Muscle of leg (tissue), 3 donors: ENCODE measurements at regions not wholly inside any gene's neighbourhood (a gene's known extent, or its start where the extent isn't known, plus 50 kb on each side); places are given as distances from the start of the nearest gene placed in this dataset.

Experiments
- DNase-seq: peaks from one replicate; pipeline ENCODE4 v3.0.0; 2013
- H3K27ac ChIP-seq: one replicate; pipeline ENCODE4 v1.5.1; 2013; ENCODE audit warnings: mild to moderate bottlenecking, low read length, control low read depth
- H3K27me3 ChIP-seq: one replicate; pipeline ENCODE4 v1.6.1; 2013; ENCODE audit warnings: low read length; ENCODE audit not compliant: control insufficient read depth, insufficient read depth
- H3K36me3 ChIP-seq: one replicate; pipeline ENCODE4 v1.6.1; 2013; ENCODE audit warnings: low read length; ENCODE audit not compliant: control insufficient read depth, insufficient read depth
- H3K4me1 ChIP-seq: one replicate; pipeline ENCODE4 v1.6.1; 2013; ENCODE audit warnings: low read length; ENCODE audit not compliant: control insufficient read depth, insufficient read depth
- H3K4me3 ChIP-seq: one replicate; pipeline ENCODE4 v1.5.1; 2013; ENCODE audit warnings: low read length, control low read depth
- H3K9me3 ChIP-seq: replicated peaks from 2 replicates; pipeline ENCODE4 v1.6.1; 2013; ENCODE audit warnings: low read depth, low read length; ENCODE audit not compliant: control insufficient read depth
- WGBS: methylation state at CpG from one replicate; pipeline ENCODE4 v1.1.5; 2013; ENCODE audit warnings: missing lambda C conversion rate; ENCODE audit not compliant: insufficient coverage; 5-methylcytosine and 5-hydroxymethylcytosine counted together

DNA sequence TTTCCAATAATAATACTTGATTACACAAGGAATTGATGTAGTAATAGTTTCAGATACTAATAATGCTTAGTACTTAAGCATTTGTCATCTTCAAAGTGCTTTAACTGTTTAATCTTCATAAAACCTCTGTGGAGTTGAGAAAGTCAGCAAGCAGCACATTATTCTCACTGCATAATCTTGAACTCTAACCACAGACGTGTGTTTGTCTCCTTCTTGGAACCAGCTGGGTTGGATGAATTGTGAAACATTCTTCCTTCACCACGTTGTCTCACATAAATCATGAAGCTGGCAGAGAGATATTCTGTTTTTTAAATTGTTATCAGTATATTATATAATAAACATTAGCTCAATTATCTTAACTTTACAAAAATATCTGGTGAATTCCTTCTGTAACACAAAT lies 55.1 kb upstream of the LDAH start:
- H3K27ac ChIP-seq, result no peak overlapping the region
- no peaks in the 10 kb centered on the region for H3K9me3 ChIP-seq
- no peak overlapping the region for H3K4me3 ChIP-seq
- H3K27me3 ChIP-seq, result no peaks in the 10 kb centered on the region
- H3K4me1 ChIP-seq, result no peaks in the 10 kb centered on the region
- no peak for DNase-seq
- no peaks in the 10 kb centered on the region for H3K36me3 ChIP-seq
- WGBS, result no CpG with 5 or more reads among the region's 2 CpGs
